ENCODE measurements at regions not wholly inside any gene's neighbourhood (a gene's known extent, or its start where the extent isn't known, plus 50 kb on each side); places are given as distances from the start of the nearest gene placed in this dataset.
"Not testable (repeated sequence)": the region's sequence is repeated elsewhere in the genome, so short reads cannot be mapped to it uniquely, and the experiment has no call there.

- Histone ChIP-seq H3K9ac (ENCODE audit: low read length) (no peak overlapping the region), H4K20me1 (ENCODE audit: insufficient read depth, low read depth, low read length) (no peaks in the 10 kb centered on the region), H3K36me3 (ENCODE audit: insufficient read depth, low read length) (no peaks in the 10 kb centered on the region), H3K27me3 (ENCODE audit: low read length) (no peaks in the 10 kb centered on the region), H3K27ac (ENCODE audit: low read length) (no peak overlapping the region), H3K9me3 (ENCODE audit: low read length) (peaks cover 5% of the 10 kb centered on the region; the same call in 1 of the 2 replicates), H2AFZ (ENCODE audit: low read length) (no peak overlapping the region), H3K4me3 (ENCODE audit: low read length) (no peak overlapping the region), H3K9me2 (replicated peaks; ENCODE audit: insufficient read depth, low read length) (no peaks in the 10 kb centered on the region), H3K4me1 (ENCODE audit: low read length) (no peaks in the 10 kb centered on the region), H3K4me2 (ENCODE audit: low read depth, low read length, poor library complexity, severe bottlenecking) (no peak overlapping the region), H3K79me2 (ENCODE audit: low read length) (no peaks in the 10 kb centered on the region)
- DNase-seq = no peak
These were observed 267.9 kb upstream of the REG3G start for GRCh38 chr2:78757640-78758039.

GRCh38 chr2:78758765-78759164 is 266.7 kb upstream of the REG3G start:
- not testable (repeated sequence) for H3K4me3 ChIP-seq (ENCODE audit: low read length); H3K27ac ChIP-seq (ENCODE audit: low read length); H3K4me1 ChIP-seq (ENCODE audit: low read length); H3K9me3 ChIP-seq (ENCODE audit: low read length); H3K4me2 ChIP-seq (ENCODE audit: low read depth, low read length, poor library complexity, severe bottlenecking); H3K36me3 ChIP-seq (ENCODE audit: insufficient read depth, low read length); H4K20me1 ChIP-seq (ENCODE audit: insufficient read depth, low read depth, low read length); H3K9me2 ChIP-seq (replicated peaks; ENCODE audit: insufficient read depth, low read length); H2AFZ ChIP-seq (ENCODE audit: low read length); H3K9ac ChIP-seq (ENCODE audit: low read length); H3K79me2 ChIP-seq (ENCODE audit: low read length); H3K27me3 ChIP-seq (ENCODE audit: low read length); DNase-seq

- Histone ChIP-seq H4K20me1 (ENCODE audit: insufficient read depth, low read depth, low read length) (no peaks in the 10 kb centered on the region), H3K9ac (ENCODE audit: low read length) (no peak overlapping the region), H3K27me3 (ENCODE audit: low read length) (no peaks in the 10 kb centered on the region), H3K36me3 (ENCODE audit: insufficient read depth, low read length) (no peaks in the 10 kb centered on the region), H3K4me2 (ENCODE audit: low read depth, low read length, poor library complexity, severe bottlenecking) (no peak overlapping the region), H3K9me2 (replicated peaks; ENCODE audit: insufficient read depth, low read length) (no peaks in the 10 kb centered on the region), H2AFZ (ENCODE audit: low read length) (no peak overlapping the region), H3K9me3 (ENCODE audit: low read length) (peaks cover 5% of the 10 kb centered on the region; the same call in 1 of the 2 replicates), H3K4me3 (ENCODE audit: low read length) (no peak overlapping the region), H3K79me2 (ENCODE audit: low read length) (no peaks in the 10 kb centered on the region), H3K27ac (ENCODE audit: low read length) (no peak overlapping the region), H3K4me1 (ENCODE audit: low read length) (no peaks in the 10 kb centered on the region)
- no peak for DNase-seq
These were observed 259.0 kb upstream of the REG3G start for GRCh38 chr2:78766459-78766858.

GRCh38 chr2:78768016-78768415 is 257.5 kb upstream of the REG3G start:
- no peaks in the 10 kb centered on the region for H3K4me1 ChIP-seq (ENCODE audit: low read length)
- H2AFZ ChIP-seq (ENCODE audit: low read length) = no peak overlapping the region
- H3K36me3 ChIP-seq (ENCODE audit: insufficient read depth, low read length) = no peaks in the 10 kb centered on the region
- H4K20me1 ChIP-seq (ENCODE audit: insufficient read depth, low read depth, low read length) = no peaks in the 10 kb centered on the region
- H3K4me2 ChIP-seq (ENCODE audit: low read depth, low read length, poor library complexity, severe bottlenecking) = no peak overlapping the region
- H3K27ac ChIP-seq (ENCODE audit: low read length) = no peak overlapping the region
- no peaks in the 10 kb centered on the region for H3K9me3 ChIP-seq (ENCODE audit: low read length)
- H3K79me2 ChIP-seq (ENCODE audit: low read length) = no peaks in the 10 kb centered on the region
- no peaks in the 10 kb centered on the region for H3K9me2 ChIP-seq (replicated peaks; ENCODE audit: insufficient read depth, low read length)
- no peak overlapping the region for H3K9ac ChIP-seq (ENCODE audit: low read length)
- no peaks in the 10 kb centered on the region for H3K27me3 ChIP-seq (ENCODE audit: low read length)
- H3K4me3 ChIP-seq (ENCODE audit: low read length) = no peak overlapping the region
- no peak for DNase-seq

- no peak overlapping the region for H2AFZ ChIP-seq (ENCODE audit: low read length)
- no peak for DNase-seq
These were observed 250.2 kb upstream of the REG3G start for GRCh38 chr2:78775291-78775690.

GRCh38 chr2:78778756-78779510 is 246.6 kb upstream of the REG3G start:
- Histone ChIP-seq H3K9ac (ENCODE audit: low read length) (no peak overlapping the region), H3K9me2 (replicated peaks; ENCODE audit: insufficient read depth, low read length) (no peaks in the 10 kb centered on the region)

More at GRCh38 chr2:78775291-78775690, 250.2 kb upstream of the REG3G start:
- H3K27ac ChIP-seq (ENCODE audit: low read length) = no peak overlapping the region
- no peaks in the 10 kb centered on the region for H3K36me3 ChIP-seq (ENCODE audit: insufficient read depth, low read length)
- H3K79me2 ChIP-seq (ENCODE audit: low read length) = no peaks in the 10 kb centered on the region
- H3K27me3 ChIP-seq (ENCODE audit: low read length) = no peaks in the 10 kb centered on the region
- no peaks in the 10 kb centered on the region for H4K20me1 ChIP-seq (ENCODE audit: insufficient read depth, low read depth, low read length)
- no peaks in the 10 kb centered on the region for H3K9me3 ChIP-seq (ENCODE audit: low read length)
- no peak overlapping the region for H3K4me2 ChIP-seq (ENCODE audit: low read depth, low read length, poor library complexity, severe bottlenecking)
- H3K4me1 ChIP-seq (ENCODE audit: low read length) = no peaks in the 10 kb centered on the region
- no peaks in the 10 kb centered on the region for H3K9me2 ChIP-seq (replicated peaks; ENCODE audit: insufficient read depth, low read length)
- no peak overlapping the region for H3K9ac ChIP-seq (ENCODE audit: low read length)
- H3K4me3 ChIP-seq (ENCODE audit: low read length) = no peak overlapping the region

GRCh38 chr2:78779761-78780160 is 245.7 kb upstream of the REG3G start:
- Histone ChIP-seq H3K4me1 (ENCODE audit: low read length) (no peaks in the 10 kb centered on the region), H3K27me3 (ENCODE audit: low read length) (no peaks in the 10 kb centered on the region), H3K79me2 (ENCODE audit: low read length) (no peaks in the 10 kb centered on the region), H3K27ac (ENCODE audit: low read length) (no peak overlapping the region), H3K4me3 (ENCODE audit: low read length) (no peak overlapping the region), H3K36me3 (ENCODE audit: insufficient read depth, low read length) (no peaks in the 10 kb centered on the region), H3K4me2 (ENCODE audit: low read depth, low read length, poor library complexity, severe bottlenecking) (no peak overlapping the region), H3K9me2 (replicated peaks; ENCODE audit: insufficient read depth, low read length) (no peaks in the 10 kb centered on the region), H3K9ac (ENCODE audit: low read length) (no peak overlapping the region), H4K20me1 (ENCODE audit: insufficient read depth, low read depth, low read length) (no peaks in the 10 kb centered on the region), H2AFZ (ENCODE audit: low read length) (no peak overlapping the region), H3K9me3 (ENCODE audit: low read length) (no peaks in the 10 kb centered on the region)
- no peak for DNase-seq

More at GRCh38 chr2:78778756-78779510, 246.6 kb upstream of the REG3G start:
- Histone ChIP-seq H3K9me3 (ENCODE audit: low read length) (no peaks in the 10 kb centered on the region), H3K4me2 (ENCODE audit: low read depth, low read length, poor library complexity, severe bottlenecking) (no peak overlapping the region), H3K4me3 (ENCODE audit: low read length) (no peak overlapping the region), H3K27ac (ENCODE audit: low read length) (no peak overlapping the region), H3K36me3 (ENCODE audit: insufficient read depth, low read length) (no peaks in the 10 kb centered on the region), H3K4me1 (ENCODE audit: low read length) (no peaks in the 10 kb centered on the region), H3K79me2 (ENCODE audit: low read length) (no peaks in the 10 kb centered on the region), H4K20me1 (ENCODE audit: insufficient read depth, low read depth, low read length) (no peaks in the 10 kb centered on the region), H2AFZ (ENCODE audit: low read length) (no peak overlapping the region), H3K27me3 (ENCODE audit: low read length) (no peaks in the 10 kb centered on the region)
- no peak for DNase-seq

GRCh38 chr2:78780256-78780655 is 245.2 kb upstream of the REG3G start:
- no peaks in the 10 kb centered on the region for H3K9me2 ChIP-seq (replicated peaks; ENCODE audit: insufficient read depth, low read length)
- no peaks in the 10 kb centered on the region for H3K36me3 ChIP-seq (ENCODE audit: insufficient read depth, low read length)
- no peaks in the 10 kb centered on the region for H3K4me1 ChIP-seq (ENCODE audit: low read length)
- no peaks in the 10 kb centered on the region for H4K20me1 ChIP-seq (ENCODE audit: insufficient read depth, low read depth, low read length)
- H3K9ac ChIP-seq (ENCODE audit: low read length) = no peak overlapping the region
- H3K79me2 ChIP-seq (ENCODE audit: low read length) = no peaks in the 10 kb centered on the region
- H3K9me3 ChIP-seq (ENCODE audit: low read length) = no peaks in the 10 kb centered on the region
- no peaks in the 10 kb centered on the region for H3K27me3 ChIP-seq (ENCODE audit: low read length)
- H3K4me3 ChIP-seq (ENCODE audit: low read length) = no peak overlapping the region
- H2AFZ ChIP-seq (ENCODE audit: low read length) = no peak overlapping the region
- DNase-seq = no peak
- H3K4me2 ChIP-seq (ENCODE audit: low read depth, low read length, poor library complexity, severe bottlenecking) = no peak overlapping the region
- no peak overlapping the region for H3K27ac ChIP-seq (ENCODE audit: low read length)
